GM18909 (cell line): ENCODE measurements at regions not wholly inside any gene's neighbourhood (a gene's known extent, or its start where the extent isn't known, plus 50 kb on each side); places are given as distances from the start of the nearest gene placed in this dataset.
"Not testable (repeated sequence)": the region's sequence is repeated elsewhere in the genome, so short reads cannot be mapped to it uniquely, and the experiment has no call there.

Experiments
- ATAC-seq: cut with Tn5 transposase; IDR thresholded peaks from one replicate; pipeline ENCODE4 v1.9.1; 2021; ENCODE audit warnings: mild to moderate bottlenecking; ENCODE audit not compliant: unreplicated experiment, poor library complexity

DNA sequence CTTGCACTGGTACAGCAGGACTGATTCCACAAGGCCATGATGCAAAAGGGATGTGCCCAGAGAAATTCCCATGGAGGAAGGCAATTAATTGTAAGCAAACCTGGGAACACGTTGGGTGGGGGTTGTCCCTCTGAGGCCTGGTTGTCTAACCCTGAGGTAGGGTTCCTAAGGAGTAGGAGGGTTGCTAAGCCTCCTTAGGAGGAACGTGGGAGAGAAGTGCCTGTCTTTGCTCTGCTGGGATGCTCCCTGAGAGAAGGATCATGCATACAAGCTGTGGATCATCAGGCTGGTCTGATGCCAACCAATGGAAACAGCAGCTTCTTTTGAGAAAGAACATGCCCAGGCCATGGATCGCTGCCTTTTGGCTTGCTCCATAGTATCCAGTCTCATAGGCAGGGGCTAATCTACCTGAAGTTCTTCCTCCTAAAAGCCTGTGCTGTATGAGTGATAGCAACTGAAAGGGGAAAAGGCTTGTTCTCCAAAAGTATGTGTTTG lies 203.7 kb upstream of the NPVF start:
- ATAC-seq: no peak

DNA sequence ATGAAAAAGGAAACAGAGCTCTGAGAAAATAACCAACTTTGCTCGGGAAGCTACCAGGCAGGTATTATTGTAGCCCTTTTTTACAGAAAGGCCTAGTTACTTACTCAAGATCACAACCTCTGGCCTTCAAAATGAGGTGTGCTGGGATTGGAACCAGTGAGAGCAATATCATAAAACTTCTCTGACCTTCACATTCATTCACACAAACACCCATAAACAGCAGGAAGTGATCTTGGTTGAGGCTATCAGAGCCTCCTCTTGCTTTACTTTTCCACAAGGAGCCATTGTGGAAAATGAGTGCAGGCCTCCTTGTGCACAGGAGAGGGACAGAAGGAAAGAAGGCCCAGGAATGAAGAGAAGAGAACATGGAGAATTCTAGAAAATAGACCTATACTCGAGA lies 204.5 kb upstream of the NPVF start:
- no peak for ATAC-seq

GRCh38 chr7:25436413-25436812 lies 208.1 kb upstream of the NPVF start:
- ATAC-seq: no peak

- no peak for ATAC-seq
Measured at GRCh38 chr7:25437308-25437707, 209.0 kb upstream of the NPVF start.

- no peak for ATAC-seq
Measured at GRCh38 chr7:25444991-25445390, 216.7 kb upstream of the NPVF start.

- ATAC-seq: no peak
Measured at GRCh38 chr7:25448301-25448700, 220.0 kb upstream of the NPVF start.

DNA sequence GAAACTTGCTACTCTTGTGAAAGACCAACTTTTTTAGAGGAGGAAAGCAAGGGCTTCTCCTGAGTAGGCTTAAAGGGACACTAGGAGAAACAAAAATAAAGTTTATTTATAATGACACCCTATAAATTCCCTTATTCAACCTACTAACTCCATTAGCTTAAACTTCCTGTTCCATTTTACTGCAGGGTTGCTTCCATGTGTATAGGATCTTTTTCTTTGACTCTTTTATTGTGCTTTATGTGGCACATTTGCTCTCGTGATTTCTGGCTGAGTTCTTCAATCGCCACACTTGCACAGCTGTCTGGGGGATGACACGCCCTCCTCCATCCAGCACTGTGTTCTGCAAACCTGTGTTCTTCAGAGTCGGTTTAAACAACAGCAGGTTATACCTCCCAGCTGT lies 225.7 kb upstream of the NPVF start:
- no peak for ATAC-seq

DNA sequence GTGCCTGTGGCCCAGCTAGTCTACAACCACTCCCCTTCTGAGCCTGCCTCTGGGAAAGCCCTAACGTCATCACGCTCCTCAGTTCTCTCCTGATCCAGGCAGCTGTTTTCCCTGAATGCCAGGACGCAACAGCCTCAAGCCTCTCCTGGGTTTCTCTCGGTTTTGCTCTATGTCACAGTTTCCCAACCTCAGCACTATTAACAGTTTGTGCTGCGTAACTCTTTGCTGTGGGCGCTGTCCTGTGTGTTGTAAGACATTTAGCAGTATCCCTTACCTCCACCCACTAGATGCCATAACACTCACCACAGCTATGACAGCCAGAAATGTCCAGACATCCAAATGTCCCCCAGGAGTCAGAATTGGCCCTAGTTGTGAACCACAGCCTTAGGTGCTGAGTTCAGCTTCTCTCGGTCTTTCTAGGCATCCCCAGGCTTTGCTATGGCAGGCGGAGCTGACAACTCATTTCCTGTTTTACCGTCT lies 226.3 kb upstream of the NPVF start:
- no peak for ATAC-seq

- no peak for ATAC-seq
Measured at GRCh38 chr7:25455683-25456251, 227.5 kb upstream of the NPVF start.

GRCh38 chr7:25456467-25457171 lies 228.3 kb upstream of the NPVF start:
- no peak for ATAC-seq

- ATAC-seq: no peak
Measured at GRCh38 chr7:25459057-25459456, 230.8 kb upstream of the NPVF start.

DNA sequence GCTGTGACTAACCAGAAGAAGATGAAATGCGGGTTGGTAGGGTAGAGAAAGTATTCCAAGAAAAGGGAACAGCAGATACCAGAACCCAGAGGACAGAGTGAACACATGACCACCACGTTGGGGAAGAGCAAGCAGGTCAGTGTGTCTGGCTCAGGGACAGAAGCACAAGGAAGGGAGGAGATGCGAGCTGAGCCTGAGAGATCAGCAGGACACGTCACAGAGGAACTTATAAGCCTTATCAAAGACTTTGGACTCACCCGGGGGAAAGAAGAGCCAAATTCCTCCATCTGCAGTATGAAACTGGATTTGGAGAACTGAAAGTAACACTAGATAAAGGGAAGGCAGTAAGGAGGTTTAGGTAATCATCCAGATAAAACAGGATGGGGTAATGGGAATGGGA lies 232.1 kb upstream of the NPVF start:
- ATAC-seq: no peak

- ATAC-seq: no peak
Measured at GRCh38 chr7:25469669-25470068, 241.4 kb upstream of the NPVF start.

GRCh38 chr7:25476863-25477499 lies 248.7 kb upstream of the NPVF start:
- ATAC-seq: no peak

- ATAC-seq: not testable (repeated sequence)
Measured at GRCh38 chr7:25478221-25478620, 249.9 kb upstream of the NPVF start.

GRCh38 chr7:25478925-25479324 lies 250.6 kb upstream of the NPVF start:
- no peak for ATAC-seq

DNA sequence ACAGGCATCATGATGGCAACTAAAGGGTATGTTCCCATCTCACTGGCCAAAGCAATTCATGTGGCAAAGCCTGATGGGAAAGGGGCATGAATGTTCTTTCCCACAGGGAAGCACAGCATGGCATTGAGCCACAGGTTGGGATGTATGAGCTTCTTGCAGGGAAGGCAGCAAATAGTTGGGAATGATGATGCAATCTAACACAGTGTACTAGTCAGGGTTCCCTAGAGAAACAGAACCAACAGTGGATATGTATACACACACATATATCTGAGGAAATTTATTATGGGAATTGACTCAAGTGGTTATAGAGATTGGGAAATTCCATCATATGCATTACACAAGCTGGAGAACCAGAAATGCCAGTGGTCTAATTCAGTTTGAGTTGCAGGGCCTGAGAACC lies 253.6 kb upstream of the NPVF start:
- no peak for ATAC-seq

- no peak for ATAC-seq
Measured at GRCh38 chr7:25482631-25483030, 254.3 kb upstream of the NPVF start.

DNA sequence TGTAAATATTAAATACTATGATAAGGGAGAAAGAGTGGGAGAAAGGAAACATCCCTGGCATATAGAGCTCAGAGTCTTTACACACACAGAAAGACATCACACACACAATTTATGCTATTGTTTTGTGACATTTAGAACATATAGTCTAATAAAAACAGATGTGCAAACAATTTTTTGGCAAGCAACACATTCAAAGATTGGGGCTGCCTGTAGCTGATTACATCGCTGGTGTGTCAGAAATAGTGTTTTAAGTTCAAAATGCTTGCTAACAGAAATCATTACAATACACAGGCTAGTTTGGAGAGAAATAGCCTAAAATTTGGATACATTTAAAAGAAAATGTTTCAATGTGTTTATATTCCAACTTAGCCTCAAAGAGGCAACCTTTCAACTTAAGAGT lies 256.7 kb upstream of the NPVF start:
- no peak for ATAC-seq

- no peak for ATAC-seq
Measured at GRCh38 chr7:25486656-25487055, 258.4 kb upstream of the NPVF start.

GRCh38 chr7:25493805-25494366 lies 265.6 kb upstream of the NPVF start:
- no peak for ATAC-seq
